ENCODE measurements at regions not wholly inside any gene's neighbourhood (a gene's known extent, or its start where the extent isn't known, plus 50 kb on each side); places are given as distances from the start of the nearest gene placed in this dataset.

- intact Hi-C loops (cut with DNase I), result no loop called here
- WGBS, result 80% methylated on average over 1 of the region's 11 CpGs
- peak; percentile 57 for DNase-seq (ENCODE audit: extremely low spot score)
- TF ChIP-seq POLR2AphosphoS5 (IDR thresholded peaks at IDR 0.05) (no peak), CTCF (IDR thresholded peaks at IDR 0.05) (no peak), EP300 (IDR thresholded peaks at IDR 0.05) (no peak), POLR2A (IDR thresholded peaks at IDR 0.05; ENCODE audit: low read depth) (no peak)
- Histone ChIP-seq H3K27me3 (peaks cover 0 to 7% (median 0%) of the 10 kb centered on the region in 4 donors), H3K36me3 (no peaks in the 10 kb centered on the region), H3K27ac (replicated peaks in 1 of 4) (no peak overlapping the region), H3K4me1 (no peaks in the 10 kb centered on the region), H3K4me3 (no peak overlapping the region), H3K9me3 (no peaks in the 10 kb centered on the region)
Observed at GRCh38 chr11:134759855-134760254, 347.8 kb upstream of the B3GAT1 start.

GRCh38 chr11:134759274-134759673 is 347.2 kb upstream of the B3GAT1 start:
- H3K27me3 ChIP-seq, result peaks cover 0 to 6% (median 0%) of the 10 kb centered on the region in 4 donors
- 83% methylated on average over 10 of the region's 11 CpGs for WGBS
- no peaks in the 10 kb centered on the region for H3K4me1 ChIP-seq
- intact Hi-C loops (cut with DNase I), result no loop called here
- peak; percentile 77 for DNase-seq (ENCODE audit: extremely low spot score)
- TF ChIP-seq EP300 (IDR thresholded peaks at IDR 0.05) (no peak), CTCF (IDR thresholded peaks at IDR 0.05) (no peak), POLR2AphosphoS5 (IDR thresholded peaks at IDR 0.05) (no peak), POLR2A (IDR thresholded peaks at IDR 0.05; ENCODE audit: low read depth) (no peak)
- no peaks in the 10 kb centered on the region for H3K36me3 ChIP-seq
- H3K4me3 ChIP-seq, result no peak overlapping the region
- H3K27ac ChIP-seq (replicated peaks in 1 of 4), result no peak overlapping the region
- H3K9me3 ChIP-seq, result no peaks in the 10 kb centered on the region

- 88% methylated on average over 6 of the region's 10 CpGs for WGBS
- DNase-seq (ENCODE audit: extremely low spot score), result peak; percentile 55
- Histone ChIP-seq H3K9me3 (no peaks in the 10 kb centered on the region), H3K4me3 (no peak overlapping the region), H3K36me3 (no peaks in the 10 kb centered on the region), H3K27me3 (peaks cover 0 to 7% (median 0%) of the 10 kb centered on the region in 4 donors), H3K27ac (replicated peaks in 1 of 4) (no peak overlapping the region), H3K4me1 (no peaks in the 10 kb centered on the region)
- intact Hi-C loops (cut with DNase I), result no loop called here
- no peak for TF ChIP-seq EP300 (IDR thresholded peaks at IDR 0.05)
- TF ChIP-seq POLR2AphosphoS5 (IDR thresholded peaks at IDR 0.05), result no peak
- TF ChIP-seq CTCF (IDR thresholded peaks at IDR 0.05), result no peak
- no peak for TF ChIP-seq POLR2A (IDR thresholded peaks at IDR 0.05; ENCODE audit: low read depth)
Observed at GRCh38 chr11:134758342-134758931, 346.4 kb upstream of the B3GAT1 start.

GRCh38 chr11:134757633-134758032 is 345.6 kb upstream of the B3GAT1 start:
- Histone ChIP-seq H3K4me1 (no peaks in the 10 kb centered on the region), H3K36me3 (no peaks in the 10 kb centered on the region), H3K4me3 (no peak overlapping the region), H3K9me3 (no peaks in the 10 kb centered on the region), H3K27me3 (peaks cover 0 to 7% (median 0%) of the 10 kb centered on the region in 4 donors), H3K27ac (replicated peaks in 1 of 4) (no peak overlapping the region)
- TF ChIP-seq POLR2A (IDR thresholded peaks at IDR 0.05; ENCODE audit: low read depth) (no peak), EP300 (IDR thresholded peaks at IDR 0.05) (no peak), CTCF (IDR thresholded peaks at IDR 0.05) (no peak), POLR2AphosphoS5 (IDR thresholded peaks at IDR 0.05) (no peak)
- peak; percentile 64 for DNase-seq (ENCODE audit: extremely low spot score)
- intact Hi-C loops (cut with DNase I), result no loop called here
- 77% methylated on average over 3 of the region's 3 CpGs for WGBS

All from esophagus muscularis mucosa (tissue), 4 donors.